GM12878 (cell line): ENCODE measurements at regions not wholly inside any gene's neighbourhood (a gene's known extent, or its start where the extent isn't known, plus 50 kb on each side); places are given as distances from the start of the nearest gene placed in this dataset.

ENCODE experiments used
- ATAC-seq: fragments of 200-7000 bp; cut with Tn5 transposase; 3 replicates; pipeline ENCODE4 v1.9.1; 2020; ENCODE audit warnings: mild to moderate bottlenecking, moderate library complexity
- BruUV-seq: library from RNA; stranded (reverse); fragments of 400-500 nt; replicated peaks from 2 replicates; lab custom pipeline; 2021; lab: Mats Ljungman, UMichigan
- CTCF ChIA-PET: fragments of 300-600 bp; sonication (Branson Sonifier 250); formaldehyde crosslinking; extraction: SDS; loops from one replicate; lab custom pipeline; 2021; ENCODE audit warnings: inconsistent platforms; lab: Yijun Ruan, JAX
- POLR2A ChIA-PET: fragments of 350-600 bp; formaldehyde crosslinking; extraction: SDS; loops from one replicate; lab custom pipeline; 2021; ENCODE audit warnings: inconsistent platforms; lab: Charles Lee
- RAD21 ChIA-PET: fragments of 300-600 bp; sonication (Branson Sonifier 250); formaldehyde crosslinking; loops from one replicate; lab custom pipeline; 2023; ENCODE audit warnings: antibody characterized with exemption; ENCODE audit not compliant: unreplicated experiment; lab: Charles Lee
- SMC1A ChIA-PET: fragments of 300-600 bp; sonication (Branson Sonifier 250); formaldehyde crosslinking; loops from one replicate; lab custom pipeline; 2023; ENCODE audit not compliant: unreplicated experiment, uncharacterized antibody; lab: Charles Lee
- DNase-seq: peaks from one replicate; pipeline ENCODE4 v3.0.0-alpha.2; 2011; ENCODE audit warnings: low read depth, low spot score
- FAIRE-seq: peaks from 3 replicates; lab custom pipeline; 2011; peaks lifted over from hg19 to GRCh38; lab: Jason Lieb, UNC
- H2AFZ ChIP-seq: 2 replicates; pipeline ENCODE4 v1.6.0; 2011; ENCODE audit warnings: low read depth, low read length, control low read depth; ENCODE audit not compliant: control insufficient read depth
- H3K27ac ChIP-seq: 2 replicates; pipeline ENCODE4 v1.5.1; 2011; ENCODE audit warnings: control low read depth; ENCODE audit not compliant: control insufficient read depth, insufficient read depth
- H3K27me3 ChIP-seq, 2 experiments: replicated peaks in 1 of 2; 2 replicates each; pipeline versions ENCODE4 v1.6.0 to v1.6.1; 2011; ENCODE audit warnings: low read length in 1 of 2; ENCODE audit not compliant: control insufficient read depth in 2 of 2, insufficient read depth in 2 of 2
- H3K36me3 ChIP-seq, 2 experiments: 2 replicates each; pipeline ENCODE4 v1.5.1; 2011; ENCODE audit warnings: low read length in 1 of 2; ENCODE audit not compliant: control insufficient read depth in 2 of 2, insufficient read depth in 2 of 2
- H3K4me1 ChIP-seq: 2 replicates; pipeline ENCODE4 v1.6.1; 2011; ENCODE audit warnings: mild to moderate bottlenecking, low read length, moderate library complexity, mixed read lengths; ENCODE audit not compliant: control insufficient read depth, insufficient read depth
- H3K4me2 ChIP-seq: 2 replicates; pipeline ENCODE4 v1.6.0; 2011; ENCODE audit warnings: control low read depth; ENCODE audit not compliant: control insufficient read depth, insufficient read depth
- H3K4me3 ChIP-seq: fragments of 200-600 bp; sonication (generic); 2 replicates; pipeline ENCODE4 v1.5.1; 2016
- H3K79me2 ChIP-seq: 2 replicates; pipeline ENCODE4 v1.6.0; 2011; ENCODE audit warnings: low read length; ENCODE audit not compliant: control insufficient read depth, insufficient read depth
- H3K9ac ChIP-seq: 2 replicates; pipeline ENCODE4 v1.8.0; 2011; ENCODE audit warnings: low read length, control low read depth, mixed read lengths; ENCODE audit not compliant: control insufficient read depth, insufficient read depth
- H3K9me3 ChIP-seq: replicated peaks from 3 replicates; pipeline ENCODE4 v1.5.1; 2011; ENCODE audit warnings: mild to moderate bottlenecking, low read length; ENCODE audit not compliant: control insufficient read depth, insufficient read depth
- H4K20me1 ChIP-seq: 2 replicates; pipeline ENCODE4 v1.6.0; 2011; ENCODE audit not compliant: control insufficient read depth, insufficient read depth
- ETV6 ChIP-seq, 2 experiments: fragments of 450-650 bp in 1 of 2; IDR thresholded peaks in 1 of 2; conservative IDR thresholded peaks in 1 of 2; 2 replicates each; pipeline ENCODE4 v1.6.1; 2014; ENCODE audit warnings: antibody characterized with exemption in 1 of 2, borderline replicate concordance in 1 of 2, low read depth in 1 of 2, mild to moderate bottlenecking in 1 of 2, moderate library complexity in 1 of 2
- FOXM1 ChIP-seq: IDR thresholded peaks from 2 replicates; pipeline ENCODE4 v1.6.1; 2012; ENCODE audit warnings: low read depth, mild to moderate bottlenecking, inconsistent platforms, low read length, moderate library complexity
- WGBS: methylation state at CpG from one replicate; pipeline ENCODE4 v1.1.6; 2016; ENCODE audit warnings: low lambda C conversion rate; ENCODE audit not compliant: insufficient replicate concordance, insufficient coverage; ENCODE audit errors: missing lambda C conversion rate; 5-methylcytosine and 5-hydroxymethylcytosine counted together
- in situ Hi-C: fragments of 300-500 bp; cut with MboI; formaldehyde crosslinking; loops from 9 replicates; pipeline ENCODE4 v1.14.3; 2018; ENCODE audit warnings: mixed read lengths
- intact Hi-C: fragments of 100-400 bp; cut with micrococcal nuclease; formaldehyde crosslinking; loops from one replicate; pipeline ENCODE4 v1.14.2; 2022; ENCODE audit not compliant: unreplicated experiment
- TF ChIP-seq, protein P1 (sequence below): fragments of 450-650 bp; IDR thresholded peaks from 2 replicates; pipeline ENCODE4 v1.6.1; 2018; ENCODE audit warnings: borderline replicate concordance, mild to moderate bottlenecking; ENCODE audit not compliant: partially characterized antibody
- TF ChIP-seq, protein P2 (sequence below): fragments of 450-650 bp; IDR thresholded peaks from 2 replicates; pipeline ENCODE4 v1.6.1; 2017; ENCODE audit warnings: mild to moderate bottlenecking, moderate library complexity

DNA sequence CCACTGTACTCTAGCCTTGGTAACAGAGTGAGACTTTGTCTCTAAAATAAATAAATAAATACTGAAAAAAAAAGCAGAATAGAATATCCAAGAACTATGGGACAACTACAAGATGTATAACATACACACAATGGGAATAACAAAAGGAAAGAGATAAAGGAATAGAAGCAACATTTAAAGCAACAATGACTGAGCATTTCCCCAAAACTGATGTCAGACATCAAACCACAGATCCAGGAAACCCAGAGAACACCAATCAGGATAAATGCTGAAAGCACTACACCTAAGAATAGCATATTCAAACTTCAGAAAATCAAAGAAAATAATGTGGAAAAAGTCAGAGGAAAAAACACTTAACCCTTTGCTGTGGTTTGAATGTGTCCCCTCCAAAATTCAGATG is 436.4 kb downstream of the ACTL7B start (continued):
- TF ChIP-seq FOXM1 = no peak
- TF ChIP-seq, protein P1, sequence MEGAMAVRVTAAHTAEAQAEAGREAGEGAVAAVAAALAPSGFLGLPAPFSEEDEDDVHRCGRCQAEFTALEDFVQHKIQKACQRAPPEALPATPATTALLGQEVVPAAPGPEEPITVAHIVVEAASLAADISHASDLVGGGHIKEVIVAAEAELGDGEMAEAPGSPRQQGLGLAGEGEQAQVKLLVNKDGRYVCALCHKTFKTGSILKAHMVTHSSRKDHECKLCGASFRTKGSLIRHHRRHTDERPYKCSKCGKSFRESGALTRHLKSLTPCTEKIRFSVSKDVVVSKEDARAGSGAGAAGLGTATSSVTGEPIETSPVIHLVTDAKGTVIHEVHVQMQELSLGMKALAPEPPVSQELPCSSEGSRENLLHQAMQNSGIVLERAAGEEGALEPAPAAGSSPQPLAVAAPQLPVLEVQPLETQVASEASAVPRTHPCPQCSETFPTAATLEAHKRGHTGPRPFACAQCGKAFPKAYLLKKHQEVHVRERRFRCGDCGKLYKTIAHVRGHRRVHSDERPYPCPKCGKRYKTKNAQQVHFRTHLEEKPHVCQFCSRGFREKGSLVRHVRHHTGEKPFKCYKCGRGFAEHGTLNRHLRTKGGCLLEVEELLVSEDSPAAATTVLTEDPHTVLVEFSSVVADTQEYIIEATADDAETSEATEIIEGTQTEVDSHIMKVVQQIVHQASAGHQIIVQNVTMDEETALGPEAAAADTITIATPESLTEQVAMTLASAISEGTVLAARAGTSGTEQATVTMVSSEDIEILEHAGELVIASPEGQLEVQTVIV = no peak
- TF ChIP-seq, all 136 proteins: peak for 0

GRCh38 chr9:108417726-108418125 is 438.1 kb downstream of the ACTL7B start:
- BruUV-seq = no TSS peak
- 0% methylated on average over 1 of the region's 1 CpG for WGBS
- Histone ChIP-seq H3K9me3 (no peaks in the 10 kb centered on the region), H3K79me2 (no peaks in the 10 kb centered on the region), H3K4me2 (no peak overlapping the region), H3K4me1 (no peaks in the 10 kb centered on the region), H3K9ac (no peak overlapping the region), H2AFZ (no peak overlapping the region), H3K4me3 (no peak overlapping the region), H3K36me3 (no peaks in the 10 kb centered on the region), H4K20me1 (no peaks in the 10 kb centered on the region), H3K27me3 (no peaks in the 10 kb centered on the region), H3K27ac (no peak overlapping the region)
- ChIA-PET RAD21 (no interaction called here), CTCF (no interaction called here), SMC1A (no interaction called here), POLR2A (no interaction called here)
- no peak for ATAC-seq
- peak; percentile 7 for FAIRE-seq
- DNase-seq = no peak
- TF ChIP-seq, protein P2, sequence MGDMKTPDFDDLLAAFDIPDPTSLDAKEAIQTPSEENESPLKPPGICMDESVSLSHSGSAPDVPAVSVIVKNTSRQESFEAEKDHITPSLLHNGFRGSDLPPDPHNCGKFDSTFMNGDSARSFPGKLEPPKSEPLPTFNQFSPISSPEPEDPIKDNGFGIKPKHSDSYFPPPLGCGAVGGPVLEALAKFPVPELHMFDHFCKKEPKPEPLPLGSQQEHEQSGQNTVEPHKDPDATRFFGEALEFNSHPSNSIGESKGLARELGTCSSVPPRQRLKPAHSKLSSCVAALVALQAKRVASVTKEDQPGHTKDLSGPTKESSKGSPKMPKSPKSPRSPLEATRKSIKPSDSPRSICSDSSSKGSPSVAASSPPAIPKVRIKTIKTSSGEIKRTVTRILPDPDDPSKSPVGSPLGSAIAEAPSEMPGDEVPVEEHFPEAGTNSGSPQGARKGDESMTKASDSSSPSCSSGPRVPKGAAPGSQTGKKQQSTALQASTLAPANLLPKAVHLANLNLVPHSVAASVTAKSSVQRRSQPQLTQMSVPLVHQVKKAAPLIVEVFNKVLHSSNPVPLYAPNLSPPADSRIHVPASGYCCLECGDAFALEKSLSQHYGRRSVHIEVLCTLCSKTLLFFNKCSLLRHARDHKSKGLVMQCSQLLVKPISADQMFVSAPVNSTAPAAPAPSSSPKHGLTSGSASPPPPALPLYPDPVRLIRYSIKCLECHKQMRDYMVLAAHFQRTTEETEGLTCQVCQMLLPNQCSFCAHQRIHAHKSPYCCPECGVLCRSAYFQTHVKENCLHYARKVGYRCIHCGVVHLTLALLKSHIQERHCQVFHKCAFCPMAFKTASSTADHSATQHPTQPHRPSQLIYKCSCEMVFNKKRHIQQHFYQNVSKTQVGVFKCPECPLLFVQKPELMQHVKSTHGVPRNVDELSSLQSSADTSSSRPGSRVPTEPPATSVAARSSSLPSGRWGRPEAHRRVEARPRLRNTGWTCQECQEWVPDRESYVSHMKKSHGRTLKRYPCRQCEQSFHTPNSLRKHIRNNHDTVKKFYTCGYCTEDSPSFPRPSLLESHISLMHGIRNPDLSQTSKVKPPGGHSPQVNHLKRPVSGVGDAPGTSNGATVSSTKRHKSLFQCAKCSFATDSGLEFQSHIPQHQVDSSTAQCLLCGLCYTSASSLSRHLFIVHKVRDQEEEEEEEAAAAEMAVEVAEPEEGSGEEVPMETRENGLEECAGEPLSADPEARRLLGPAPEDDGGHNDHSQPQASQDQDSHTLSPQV = no peak
- no peak for TF ChIP-seq ETV6 (conservative IDR thresholded peaks at IDR 0.05 in 1 of 2, IDR thresholded peaks at IDR 0.05 in 1 of 2; ENCODE audit: borderline replicate concordance in 1 of 2, low read depth in 1 of 2)
- in situ Hi-C loops (no loop called here), intact Hi-C loops (no loop called here)
